Breast epithelium (tissue), 3 donors: ENCODE measurements at regions not wholly inside any gene's neighbourhood (a gene's known extent, or its start where the extent isn't known, plus 50 kb on each side); places are given as distances from the start of the nearest gene placed in this dataset.

ENCODE experiments used
- POLR2A ChIP-seq: fragments of 450-650 bp; IDR thresholded peaks from one replicate; pipeline ENCODE4 v1.6.1; 2016; ENCODE audit warnings: antibody characterized with exemption, mild to moderate bottlenecking, moderate library complexity
- TF ChIP-seq, protein P1 (sequence below), 3 donors: fragments of 450-650 bp; IDR thresholded peaks; one replicate each; pipeline ENCODE4 v1.5.1; 2016 to 2017; ENCODE audit warnings: antibody characterized with exemption in 3 of 3, mild to moderate bottlenecking in 3 of 3, moderate library complexity in 3 of 3

DNA sequence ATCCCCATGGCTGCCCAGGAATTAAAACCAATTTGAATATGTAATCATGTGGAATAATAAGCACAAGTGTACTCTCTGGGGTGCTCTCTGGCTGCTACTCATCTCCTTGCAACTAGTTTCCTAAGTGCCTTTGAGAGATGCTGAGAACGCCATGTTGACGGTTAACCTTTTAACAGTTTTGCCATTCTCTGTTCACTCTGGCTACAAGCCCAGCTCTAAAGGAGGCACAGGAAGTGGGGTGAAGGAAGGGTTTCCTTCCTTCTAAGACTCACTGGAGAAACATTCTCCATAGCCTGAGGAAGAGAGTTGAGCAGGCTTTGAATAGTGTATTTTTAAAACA is 122.0 kb upstream of the ZC3H12C start:
- TF ChIP-seq, protein P1, sequence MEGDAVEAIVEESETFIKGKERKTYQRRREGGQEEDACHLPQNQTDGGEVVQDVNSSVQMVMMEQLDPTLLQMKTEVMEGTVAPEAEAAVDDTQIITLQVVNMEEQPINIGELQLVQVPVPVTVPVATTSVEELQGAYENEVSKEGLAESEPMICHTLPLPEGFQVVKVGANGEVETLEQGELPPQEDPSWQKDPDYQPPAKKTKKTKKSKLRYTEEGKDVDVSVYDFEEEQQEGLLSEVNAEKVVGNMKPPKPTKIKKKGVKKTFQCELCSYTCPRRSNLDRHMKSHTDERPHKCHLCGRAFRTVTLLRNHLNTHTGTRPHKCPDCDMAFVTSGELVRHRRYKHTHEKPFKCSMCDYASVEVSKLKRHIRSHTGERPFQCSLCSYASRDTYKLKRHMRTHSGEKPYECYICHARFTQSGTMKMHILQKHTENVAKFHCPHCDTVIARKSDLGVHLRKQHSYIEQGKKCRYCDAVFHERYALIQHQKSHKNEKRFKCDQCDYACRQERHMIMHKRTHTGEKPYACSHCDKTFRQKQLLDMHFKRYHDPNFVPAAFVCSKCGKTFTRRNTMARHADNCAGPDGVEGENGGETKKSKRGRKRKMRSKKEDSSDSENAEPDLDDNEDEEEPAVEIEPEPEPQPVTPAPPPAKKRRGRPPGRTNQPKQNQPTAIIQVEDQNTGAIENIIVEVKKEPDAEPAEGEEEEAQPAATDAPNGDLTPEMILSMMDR (IDR thresholded peaks at IDR 0.05): no peak
- no peak for TF ChIP-seq POLR2A
